OCI-LY7 (cell line): ENCODE measurements at regions not wholly inside any gene's neighbourhood (a gene's known extent, or its start where the extent isn't known, plus 50 kb on each side); places are given as distances from the start of the nearest gene placed in this dataset.
"Not testable (repeated sequence)": the region's sequence is repeated elsewhere in the genome, so short reads cannot be mapped to it uniquely, and the experiment has no call there.

Experiments
- BruUV-seq: library from RNA; stranded (reverse); fragments of 400-500 nt; replicated peaks from 2 replicates; lab custom pipeline; 2021; lab: Mats Ljungman, UMichigan
- CTCF ChIA-PET: fragments of 300-600 bp; sonication (Branson Sonifier 250); formaldehyde crosslinking; loops from one replicate; lab custom pipeline; 2022; ENCODE audit warnings: antibody characterized with exemption; ENCODE audit not compliant: unreplicated experiment; lab: Charles Lee
- POLR2A ChIA-PET: fragments of 300-600 bp; sonication (Branson Sonifier 250); formaldehyde crosslinking; loops from one replicate; lab custom pipeline; 2022; ENCODE audit warnings: antibody characterized with exemption; lab: Charles Lee
- DNase-seq: peaks from one replicate; pipeline ENCODE4 v3.0.0-alpha.2; 2015; ENCODE audit warnings: low spot score
- H2AFZ ChIP-seq: fragments of 200-600 bp; sonication (generic), shearing (Covaris generic); 2 replicates; pipeline ENCODE4 v1.6.1; 2014; ENCODE audit warnings: mild to moderate bottlenecking, antibody characterized with exemption, low read length, moderate library complexity
- H3K27ac ChIP-seq: fragments of 200-600 bp; sonication (generic); 2 replicates; pipeline ENCODE4 v1.5.1; 2014; ENCODE audit warnings: mixed run types, low read depth, mild to moderate bottlenecking, moderate library complexity, low read length, inconsistent platforms; ENCODE audit not compliant: poor library complexity, severe bottlenecking
- H3K36me3 ChIP-seq: fragments of 200-600 bp; sonication (generic); 2 replicates; pipeline ENCODE4 v1.6.1; 2014; ENCODE audit warnings: mild to moderate bottlenecking, antibody characterized with exemption, low read length, moderate library complexity, mixed read lengths; ENCODE audit not compliant: insufficient read depth
- H3K4me1 ChIP-seq: fragments of 200-600 bp; sonication (generic); 2 replicates; pipeline ENCODE4 v1.5.1; 2014; ENCODE audit warnings: mild to moderate bottlenecking, low read length; ENCODE audit not compliant: insufficient read depth, poor library complexity, severe bottlenecking
- H3K4me2 ChIP-seq: fragments of 200-600 bp; sonication (generic); 2 replicates; pipeline ENCODE4 v1.6.1; 2014; ENCODE audit warnings: mild to moderate bottlenecking, low read length
- H3K4me3 ChIP-seq: fragments of 200-600 bp; sonication (generic); 2 replicates; pipeline ENCODE4 v1.5.1; 2014; ENCODE audit warnings: mild to moderate bottlenecking, low read depth, low read length; ENCODE audit not compliant: poor library complexity, severe bottlenecking
- H3K79me2 ChIP-seq: fragments of 200-600 bp; sonication (generic); 2 replicates; pipeline ENCODE4 v1.6.1; 2016; ENCODE audit warnings: low read depth, mild to moderate bottlenecking, low read length, moderate library complexity, mixed read lengths; ENCODE audit not compliant: insufficient read depth
- H3K9me2 ChIP-seq: fragments of 200-600 bp; sonication (generic); 2 replicates; pipeline ENCODE4 v1.6.1; 2016; ENCODE audit warnings: mild to moderate bottlenecking, low read length, mixed read lengths; ENCODE audit not compliant: insufficient read depth
- H3K9me3 ChIP-seq: fragments of 200-600 bp; sonication (generic); 2 replicates; pipeline ENCODE4 v1.6.1; 2014; ENCODE audit warnings: mild to moderate bottlenecking, mixed run types, low read length, mixed read lengths
- H4K20me1 ChIP-seq: fragments of 200-600 bp; sonication (generic); 2 replicates; pipeline ENCODE4 v1.6.1; 2014; ENCODE audit warnings: mild to moderate bottlenecking, antibody characterized with exemption, low read length, moderate library complexity, mixed read lengths; ENCODE audit not compliant: insufficient read depth
- EZH2phosphoT487 ChIP-seq: fragments of 200-600 bp; sonication (generic); IDR thresholded peaks from 2 replicates; pipeline ENCODE4 v1.6.1; 2018; ENCODE audit warnings: low read depth, borderline replicate concordance, mild to moderate bottlenecking, mixed run types, antibody characterized with exemption, low read length, moderate library complexity, mixed read lengths
- intact Hi-C: fragments of 100-400 bp; cut with micrococcal nuclease; formaldehyde crosslinking; loops from one replicate; pipeline ENCODE4 v1.10.0; 2022; ENCODE audit not compliant: unreplicated experiment
- TF ChIP-seq, protein P1 (sequence below): fragments of 200-600 bp; sonication (generic); conservative IDR thresholded peaks from 2 replicates; pipeline ENCODE4 v1.5.1; 2014; ENCODE audit warnings: mild to moderate bottlenecking, antibody characterized with exemption, low read length, moderate library complexity, mixed read lengths

DNA sequence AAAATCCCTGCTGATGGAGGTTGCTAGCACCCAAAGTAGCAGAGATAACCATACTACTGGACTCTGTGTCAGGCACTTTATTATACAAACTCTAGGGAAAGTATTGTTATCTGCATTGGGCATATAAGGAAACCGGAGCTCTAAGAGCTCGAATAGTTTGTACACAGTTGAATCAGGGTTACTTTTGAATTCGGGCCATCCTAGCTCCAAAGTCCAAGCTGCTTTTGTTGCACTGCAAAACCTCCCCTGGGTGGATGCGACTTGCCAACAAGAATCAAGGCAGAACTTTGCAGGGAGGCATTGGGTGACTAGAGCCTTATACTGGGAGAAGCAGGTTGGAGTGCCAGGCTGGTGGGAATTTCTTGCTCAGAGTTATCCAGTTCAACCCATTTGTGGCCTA is 435.1 kb downstream of the SPATA31D1 start:
- ChIA-PET POLR2A (interaction anchor here (0.5 kb wide), 1 partner anchor 118 kb away, joined by 3 read pairs; no protein-coding TSS in a partner anchor), CTCF (no interaction called here)
- no peaks in the 10 kb centered on the region for H3K79me2 ChIP-seq
- intact Hi-C loops, result no loop called here
- H3K4me3 ChIP-seq, result no peak overlapping the region
- H3K9me2 ChIP-seq, result no peaks in the 10 kb centered on the region
- H3K4me2 ChIP-seq, result no peak overlapping the region
- H3K36me3 ChIP-seq, result no peaks in the 10 kb centered on the region
- DNase-seq, result no peak
- no TSS peak for BruUV-seq
- H3K9me3 ChIP-seq, result no peaks in the 10 kb centered on the region
- no peaks in the 10 kb centered on the region for H3K4me1 ChIP-seq
- no peak for TF ChIP-seq EZH2phosphoT487
- TF ChIP-seq, protein P1, sequence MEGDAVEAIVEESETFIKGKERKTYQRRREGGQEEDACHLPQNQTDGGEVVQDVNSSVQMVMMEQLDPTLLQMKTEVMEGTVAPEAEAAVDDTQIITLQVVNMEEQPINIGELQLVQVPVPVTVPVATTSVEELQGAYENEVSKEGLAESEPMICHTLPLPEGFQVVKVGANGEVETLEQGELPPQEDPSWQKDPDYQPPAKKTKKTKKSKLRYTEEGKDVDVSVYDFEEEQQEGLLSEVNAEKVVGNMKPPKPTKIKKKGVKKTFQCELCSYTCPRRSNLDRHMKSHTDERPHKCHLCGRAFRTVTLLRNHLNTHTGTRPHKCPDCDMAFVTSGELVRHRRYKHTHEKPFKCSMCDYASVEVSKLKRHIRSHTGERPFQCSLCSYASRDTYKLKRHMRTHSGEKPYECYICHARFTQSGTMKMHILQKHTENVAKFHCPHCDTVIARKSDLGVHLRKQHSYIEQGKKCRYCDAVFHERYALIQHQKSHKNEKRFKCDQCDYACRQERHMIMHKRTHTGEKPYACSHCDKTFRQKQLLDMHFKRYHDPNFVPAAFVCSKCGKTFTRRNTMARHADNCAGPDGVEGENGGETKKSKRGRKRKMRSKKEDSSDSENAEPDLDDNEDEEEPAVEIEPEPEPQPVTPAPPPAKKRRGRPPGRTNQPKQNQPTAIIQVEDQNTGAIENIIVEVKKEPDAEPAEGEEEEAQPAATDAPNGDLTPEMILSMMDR, result no peak
- no peak overlapping the region for H2AFZ ChIP-seq
- H4K20me1 ChIP-seq, result no peaks in the 10 kb centered on the region
- H3K27ac ChIP-seq, result no peak overlapping the region

DNA sequence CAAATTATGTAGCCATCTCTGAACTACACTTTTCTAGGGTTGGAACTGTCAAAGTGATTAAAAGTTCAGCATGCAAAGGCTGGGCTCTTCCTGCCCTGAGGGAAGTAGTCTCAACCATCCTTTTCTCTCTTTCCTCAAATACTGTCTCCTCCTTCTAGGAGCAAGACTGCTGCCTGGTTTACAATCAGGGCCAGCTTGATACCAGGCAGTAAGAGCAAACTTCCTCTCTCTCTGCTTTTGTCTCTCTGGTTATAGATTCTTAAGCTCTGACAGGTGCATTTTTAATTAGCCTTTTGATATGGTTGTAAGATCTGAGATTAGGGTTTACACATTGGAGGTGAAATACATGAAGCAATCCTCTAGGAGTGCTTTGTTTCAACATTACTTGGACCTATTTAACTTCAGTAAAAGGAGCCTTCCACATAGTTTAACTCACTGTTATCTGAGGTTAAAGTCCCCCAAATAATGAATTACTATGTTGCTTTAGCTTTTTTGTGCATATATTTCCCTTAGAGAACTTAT is 436.1 kb downstream of the SPATA31D1 start:
- intact Hi-C loops, result no loop called here
- no peaks in the 10 kb centered on the region for H4K20me1 ChIP-seq
- ChIA-PET CTCF (no interaction called here), POLR2A (no interaction called here)
- no peaks in the 10 kb centered on the region for H3K79me2 ChIP-seq
- no peaks in the 10 kb centered on the region for H3K9me2 ChIP-seq
- no peaks in the 10 kb centered on the region for H3K36me3 ChIP-seq
- H3K4me1 ChIP-seq, result no peaks in the 10 kb centered on the region
- no peak overlapping the region for H3K4me2 ChIP-seq
- no peaks in the 10 kb centered on the region for H3K9me3 ChIP-seq
- no peak overlapping the region for H2AFZ ChIP-seq
- H3K27ac ChIP-seq, result no peak overlapping the region
- no peak for TF ChIP-seq EZH2phosphoT487
- TF ChIP-seq, protein P1, result no peak
- BruUV-seq, result no TSS peak
- no peak for DNase-seq
- H3K4me3 ChIP-seq, result no peak overlapping the region

DNA sequence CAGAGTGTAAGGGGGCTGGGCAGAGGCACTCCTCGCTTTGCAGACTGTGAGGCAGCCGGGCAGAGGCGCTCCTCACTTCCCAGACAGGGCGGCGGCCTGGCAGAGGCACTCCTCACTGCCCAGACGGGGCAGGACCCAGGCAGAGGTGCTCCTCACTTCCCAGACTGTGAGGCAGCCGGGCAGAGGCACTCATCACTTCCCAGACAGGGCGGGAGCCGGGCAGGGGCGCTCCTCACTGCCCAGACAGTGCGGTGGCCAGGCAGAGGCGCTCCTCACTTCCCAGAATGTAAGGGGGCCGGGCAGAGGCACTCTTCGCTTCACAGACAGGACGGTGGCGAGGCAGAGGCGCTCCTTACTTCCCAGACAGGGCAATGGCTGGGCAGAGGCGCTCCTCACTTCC is 442.5 kb downstream of the SPATA31D1 start:
- DNase-seq, result no peak
- Histone ChIP-seq H4K20me1 (no peaks in the 10 kb centered on the region), H3K79me2 (no peaks in the 10 kb centered on the region), H3K9me3 (no peaks in the 10 kb centered on the region), H3K4me3 (no peak overlapping the region), H3K4me1 (no peaks in the 10 kb centered on the region), H2AFZ (no peak overlapping the region), H3K36me3 (no peaks in the 10 kb centered on the region), H3K27ac (no peak overlapping the region), H3K4me2 (no peak overlapping the region), H3K9me2 (no peaks in the 10 kb centered on the region)
- ChIA-PET CTCF (no interaction called here), POLR2A (interaction anchor here (0.7 kb wide), 1 partner anchor 10 kb away, joined by 4 read pairs; no protein-coding TSS in a partner anchor)
- intact Hi-C loops, result no loop called here
- no peak for TF ChIP-seq EZH2phosphoT487
- TF ChIP-seq, protein P1, result no peak
- BruUV-seq, result no TSS peak

GRCh38 chr9:82433290-82433931 is 444.8 kb downstream of the SPATA31D1 start:
- intact Hi-C loops, result not testable (repeated sequence)

More at GRCh38 chr9:82433290-82433931, 444.8 kb downstream of the SPATA31D1 start:
- H3K79me2 ChIP-seq, H3K4me3 ChIP-seq, H3K9me3 ChIP-seq, DNase-seq, H2AFZ ChIP-seq, CTCF ChIA-PET, H3K4me1 ChIP-seq, H3K27ac ChIP-seq, H3K36me3 ChIP-seq, H4K20me1 ChIP-seq, H3K4me2 ChIP-seq, BruUV-seq, H3K9me2 ChIP-seq, POLR2A ChIA-PET: not testable (repeated sequence)
